AG04450 (cell line): ENCODE measurements at regions not wholly inside any gene's neighbourhood (a gene's known extent, or its start where the extent isn't known, plus 50 kb on each side); places are given as distances from the start of the nearest gene placed in this dataset.

ENCODE experiments used
- CTCF ChIA-PET: fragments of 300-600, 350-600 bp; formaldehyde crosslinking; extraction: SDS; loops from one replicate; lab custom pipeline; 2022; ENCODE audit warnings: antibody characterized with exemption, inconsistent platforms; lab: Charles Lee
- POLR2A ChIA-PET: fragments of 350-600 bp; formaldehyde crosslinking; extraction: SDS; loops from one replicate; lab custom pipeline; 2021; ENCODE audit warnings: antibody characterized with exemption, inconsistent platforms; lab: Yijun Ruan, JAX
- DNase-seq: peaks from one replicate; pipeline ENCODE4 v3.0.0-alpha.2; 2011; ENCODE audit warnings: low read depth, low spot score
- H3K27ac ChIP-seq: one replicate; pipeline ENCODE4 v1.5.1; 2012; ENCODE audit warnings: low read depth, low read length, control low read depth
- H3K27me3 ChIP-seq: one replicate; pipeline ENCODE4 v1.6.0; 2012; ENCODE audit warnings: low read length; ENCODE audit not compliant: control insufficient read depth, insufficient read depth
- H3K4me3 ChIP-seq: 2 replicates; pipeline ENCODE4 v1.5.1; 2011; ENCODE audit warnings: mild to moderate bottlenecking, low read depth, low read length, control low read depth
- H3K9me3 ChIP-seq: 2 replicates; pipeline ENCODE4 v1.5.1; 2012; ENCODE audit warnings: low read length; ENCODE audit not compliant: control insufficient read depth, insufficient read depth
- TF ChIP-seq, protein P1 (sequence below): IDR thresholded peaks from 2 replicates; pipeline ENCODE4 v1.5.1; 2011; ENCODE audit warnings: low read depth, low read length, control low read depth, inconsistent platforms

DNA sequence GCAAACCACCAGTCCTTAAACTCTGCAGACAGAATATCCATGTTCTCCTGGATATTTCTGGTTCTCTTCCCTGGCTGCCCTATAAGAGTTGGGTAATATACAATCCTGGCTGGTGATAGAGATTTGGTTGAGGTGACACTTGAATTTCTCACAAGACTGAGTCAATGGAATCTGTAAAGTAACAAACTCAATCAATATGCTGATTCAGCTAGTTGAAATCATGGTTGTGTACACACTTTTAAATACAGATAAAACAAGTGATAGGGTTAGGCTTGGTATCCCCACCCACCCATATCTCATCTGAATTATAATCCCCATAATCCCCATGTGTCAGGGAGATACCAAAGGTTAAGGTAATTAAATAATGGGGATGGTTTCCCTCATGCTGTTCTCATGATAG, 349.2 kb upstream of the MAD2L1 start:
- Histone ChIP-seq H3K27ac (no peak overlapping the region), H3K9me3 (no peaks in the 10 kb centered on the region), H3K27me3 (no peaks in the 10 kb centered on the region), H3K4me3 (no peak overlapping the region)
- ChIA-PET CTCF (no interaction called here), POLR2A (no interaction called here)
- no peak for DNase-seq
- TF ChIP-seq, protein P1, sequence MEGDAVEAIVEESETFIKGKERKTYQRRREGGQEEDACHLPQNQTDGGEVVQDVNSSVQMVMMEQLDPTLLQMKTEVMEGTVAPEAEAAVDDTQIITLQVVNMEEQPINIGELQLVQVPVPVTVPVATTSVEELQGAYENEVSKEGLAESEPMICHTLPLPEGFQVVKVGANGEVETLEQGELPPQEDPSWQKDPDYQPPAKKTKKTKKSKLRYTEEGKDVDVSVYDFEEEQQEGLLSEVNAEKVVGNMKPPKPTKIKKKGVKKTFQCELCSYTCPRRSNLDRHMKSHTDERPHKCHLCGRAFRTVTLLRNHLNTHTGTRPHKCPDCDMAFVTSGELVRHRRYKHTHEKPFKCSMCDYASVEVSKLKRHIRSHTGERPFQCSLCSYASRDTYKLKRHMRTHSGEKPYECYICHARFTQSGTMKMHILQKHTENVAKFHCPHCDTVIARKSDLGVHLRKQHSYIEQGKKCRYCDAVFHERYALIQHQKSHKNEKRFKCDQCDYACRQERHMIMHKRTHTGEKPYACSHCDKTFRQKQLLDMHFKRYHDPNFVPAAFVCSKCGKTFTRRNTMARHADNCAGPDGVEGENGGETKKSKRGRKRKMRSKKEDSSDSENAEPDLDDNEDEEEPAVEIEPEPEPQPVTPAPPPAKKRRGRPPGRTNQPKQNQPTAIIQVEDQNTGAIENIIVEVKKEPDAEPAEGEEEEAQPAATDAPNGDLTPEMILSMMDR: no peak

GRCh38 chr4:120406960-120407359, 340.3 kb upstream of the MAD2L1 start:
- H3K4me3 ChIP-seq: no peak overlapping the region
- DNase-seq: no peak
- H3K27ac ChIP-seq: no peak overlapping the region
- ChIA-PET CTCF (no interaction called here), POLR2A (no interaction called here)
- H3K9me3 ChIP-seq: no peaks in the 10 kb centered on the region
- H3K27me3 ChIP-seq: no peaks in the 10 kb centered on the region
- TF ChIP-seq, protein P1: no peak

DNA sequence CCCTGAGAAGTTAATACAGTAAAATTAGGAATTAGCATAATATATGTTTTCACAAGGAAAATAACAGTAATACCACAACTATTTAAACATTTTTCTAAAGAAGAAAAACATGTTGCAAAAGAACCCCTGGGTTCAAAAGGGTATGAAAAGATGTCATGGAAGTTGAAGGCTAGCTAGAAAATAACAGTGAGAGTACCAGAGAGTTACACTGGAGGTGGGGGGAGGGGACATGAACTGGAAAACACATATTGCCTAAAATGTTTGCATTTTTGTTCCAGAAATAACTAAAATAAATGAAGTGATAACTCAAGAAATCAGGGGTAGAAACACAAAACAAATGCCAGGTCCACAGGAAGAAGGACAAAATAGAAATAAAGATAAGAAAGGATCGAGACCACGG, 336.6 kb upstream of the MAD2L1 start:
- TF ChIP-seq, protein P1: no peak
- POLR2A ChIA-PET: no interaction called here
- no peak for DNase-seq

GRCh38 chr4:120400441-120400840, 333.8 kb upstream of the MAD2L1 start:
- no peaks in the 10 kb centered on the region for H3K9me3 ChIP-seq
- H3K4me3 ChIP-seq: no peak overlapping the region
- DNase-seq: no peak
- H3K27me3 ChIP-seq: no peaks in the 10 kb centered on the region
- TF ChIP-seq, protein P1: no peak
- ChIA-PET POLR2A (no interaction called here), CTCF (no interaction called here)
- no peak overlapping the region for H3K27ac ChIP-seq

More for the DNA sequence above, 336.6 kb upstream of the MAD2L1 start:
- CTCF ChIA-PET: no interaction called here
- no peak overlapping the region for H3K27ac ChIP-seq
- H3K27me3 ChIP-seq: no peaks in the 10 kb centered on the region
- H3K4me3 ChIP-seq: no peak overlapping the region
- no peaks in the 10 kb centered on the region for H3K9me3 ChIP-seq

DNA sequence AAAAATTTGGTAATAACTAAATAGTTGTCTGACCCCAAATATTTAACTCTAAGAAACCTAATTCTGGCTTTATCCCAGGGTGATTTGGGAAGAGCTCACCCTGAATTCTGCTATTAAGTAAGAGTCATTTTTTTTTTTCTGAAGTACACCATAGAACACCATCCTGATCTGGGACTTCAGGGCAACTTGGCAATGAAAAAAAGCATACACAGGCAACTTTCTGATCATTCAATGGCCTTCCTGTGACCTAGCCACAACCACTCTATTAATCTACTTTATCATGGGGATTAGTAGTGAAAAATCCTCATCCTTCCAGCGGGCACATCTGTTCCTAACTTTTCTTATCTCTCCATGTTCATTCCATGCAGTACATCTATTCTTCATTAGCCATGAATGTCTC, 333.2 kb upstream of the MAD2L1 start:
- H3K4me3 ChIP-seq: no peak overlapping the region
- TF ChIP-seq, protein P1: no peak
- DNase-seq: no peak
- H3K9me3 ChIP-seq: no peaks in the 10 kb centered on the region
- ChIA-PET POLR2A (no interaction called here), CTCF (no interaction called here)
- no peaks in the 10 kb centered on the region for H3K27me3 ChIP-seq
- H3K27ac ChIP-seq: no peak overlapping the region
